Ishikawa (cell line): ENCODE measurements at regions not wholly inside any gene's neighbourhood (a gene's known extent, or its start where the extent isn't known, plus 50 kb on each side); places are given as distances from the start of the nearest gene placed in this dataset.

Experiments used
- CEBPB ChIP-seq: IDR thresholded peaks from 2 replicates; pipeline ENCODE4 v1.6.1; 2012
- CREB1 ChIP-seq: IDR thresholded peaks from 2 replicates; pipeline ENCODE4 v1.6.1; 2012; ENCODE audit warnings: low read depth
- EP300 ChIP-seq: IDR thresholded peaks from 2 replicates; pipeline ENCODE4 v1.6.1; 2012; ENCODE audit warnings: borderline replicate concordance
- FOXM1 ChIP-seq: IDR thresholded peaks from 2 replicates; pipeline ENCODE4 v1.6.1; 2012; ENCODE audit warnings: low read depth, borderline replicate concordance
- MAX ChIP-seq: IDR thresholded peaks from 2 replicates; pipeline ENCODE4 v1.6.1; 2012
- RAD21 ChIP-seq: IDR thresholded peaks from 2 replicates; pipeline ENCODE4 v1.6.1; 2012; ENCODE audit warnings: low read depth
- REST ChIP-seq: IDR thresholded peaks from 2 replicates; pipeline ENCODE4 v1.6.1; 2012; ENCODE audit warnings: low read depth, mild to moderate bottlenecking
- TAF1 ChIP-seq: IDR thresholded peaks from 2 replicates; pipeline ENCODE4 v1.6.1; 2012; ENCODE audit warnings: low read depth, mild to moderate bottlenecking
- TCF12 ChIP-seq: IDR thresholded peaks from 2 replicates; pipeline ENCODE4 v1.6.1; 2012; ENCODE audit warnings: low read depth
- YY1 ChIP-seq: IDR thresholded peaks from 2 replicates; pipeline ENCODE4 v1.6.1; 2012; ENCODE audit warnings: low read depth
- ZBTB7A ChIP-seq: IDR thresholded peaks from 2 replicates; pipeline ENCODE4 v1.6.1; 2012; ENCODE audit warnings: low read depth

- no peak for TF ChIP-seq YY1
- peak; percentile 30; the same call in 1 of the 2 replicates for TF ChIP-seq RAD21
- no peak for TF ChIP-seq CEBPB
- no peak for TF ChIP-seq CREB1
- no peak for TF ChIP-seq TAF1
- TF ChIP-seq EP300, result no peak
- TF ChIP-seq MAX, result no peak
- TF ChIP-seq ZBTB7A, result no peak
- no peak for TF ChIP-seq FOXM1
- TF ChIP-seq TCF12, result no peak
- no peak for TF ChIP-seq REST
Measured at GRCh38 chr4:131302108-131302507, 1847.0 kb upstream of the PCDH10 start.
